Neutrophil (primary cell): ENCODE measurements at regions not wholly inside any gene's neighbourhood (a gene's known extent, or its start where the extent isn't known, plus 50 kb on each side); places are given as distances from the start of the nearest gene placed in this dataset.

Experiments used
- H3K27ac ChIP-seq: fragments of 200-600 bp; sonication (generic); 2 replicates; pipeline ENCODE4 v1.5.1; 2016; ENCODE audit warnings: mild to moderate bottlenecking, moderate library complexity
- H3K27me3 ChIP-seq: fragments of 200-600 bp; sonication (generic); 2 replicates; pipeline ENCODE4 v1.6.0; 2016; ENCODE audit warnings: mild to moderate bottlenecking
- H3K36me3 ChIP-seq: fragments of 200-600 bp; sonication (generic); 2 replicates; pipeline ENCODE4 v1.5.1; 2017
- H3K4me1 ChIP-seq, 2 experiments: fragments of 200-600 bp in 1 of 2; sonication (generic) in 1 of 2; 1 replicate in 1 of 2; 2 replicates in 1 of 2; pipeline versions ENCODE4 v1.5.1 to v1.6.1; 2013 to 2016; ENCODE audit warnings: low read depth in 1 of 2, low read length in 1 of 2, mild to moderate bottlenecking in 1 of 2, moderate library complexity in 1 of 2; ENCODE audit not compliant: control insufficient read depth in 1 of 2, insufficient read depth in 1 of 2
- H3K4me3 ChIP-seq, 2 experiments: fragments of 200-600 bp in 1 of 2; sonication (generic) in 1 of 2; 1 replicate in 1 of 2; 2 replicates in 1 of 2; pipeline ENCODE4 v1.5.1; 2013 to 2016; ENCODE audit warnings: low read depth in 1 of 2, low read length in 1 of 2, mild to moderate bottlenecking in 1 of 2, moderate library complexity in 1 of 2
- H3K9me3 ChIP-seq: fragments of 200-600 bp; sonication (generic); 2 replicates; pipeline ENCODE4 v1.5.1; 2016
- TF ChIP-seq, protein P1 (sequence below): fragments of 200-600 bp; sonication (generic); IDR thresholded peaks from 2 replicates; pipeline ENCODE4 v1.5.1; 2016; ENCODE audit warnings: antibody characterized with exemption

DNA sequence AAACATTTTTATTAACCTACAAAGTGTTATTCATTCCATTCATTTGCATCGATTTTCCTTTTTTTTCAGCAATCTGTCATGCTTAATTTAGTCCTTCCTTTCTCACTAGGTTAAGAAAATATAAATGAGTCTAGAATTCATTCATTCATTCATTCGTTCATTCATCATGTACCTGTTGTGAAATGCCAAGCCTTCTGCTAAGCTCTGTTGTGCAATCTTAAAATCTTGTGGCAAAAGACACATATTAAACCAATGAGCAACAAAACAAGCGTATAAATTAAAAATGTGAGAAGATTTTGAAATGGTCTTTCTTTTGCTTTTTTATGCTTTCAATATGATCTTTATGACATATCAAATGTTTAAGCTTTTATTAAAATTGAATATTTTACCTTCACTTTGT lies 88.6 kb upstream of the MAD2L1 start:
- Histone ChIP-seq H3K4me3 (no peak overlapping the region), H3K4me1 (no peaks in the 10 kb centered on the region), H3K36me3 (no peaks in the 10 kb centered on the region), H3K27ac (no peak overlapping the region), H3K9me3 (no peaks in the 10 kb centered on the region), H3K27me3 (peaks cover 18% of the 10 kb centered on the region)
- TF ChIP-seq, protein P1, sequence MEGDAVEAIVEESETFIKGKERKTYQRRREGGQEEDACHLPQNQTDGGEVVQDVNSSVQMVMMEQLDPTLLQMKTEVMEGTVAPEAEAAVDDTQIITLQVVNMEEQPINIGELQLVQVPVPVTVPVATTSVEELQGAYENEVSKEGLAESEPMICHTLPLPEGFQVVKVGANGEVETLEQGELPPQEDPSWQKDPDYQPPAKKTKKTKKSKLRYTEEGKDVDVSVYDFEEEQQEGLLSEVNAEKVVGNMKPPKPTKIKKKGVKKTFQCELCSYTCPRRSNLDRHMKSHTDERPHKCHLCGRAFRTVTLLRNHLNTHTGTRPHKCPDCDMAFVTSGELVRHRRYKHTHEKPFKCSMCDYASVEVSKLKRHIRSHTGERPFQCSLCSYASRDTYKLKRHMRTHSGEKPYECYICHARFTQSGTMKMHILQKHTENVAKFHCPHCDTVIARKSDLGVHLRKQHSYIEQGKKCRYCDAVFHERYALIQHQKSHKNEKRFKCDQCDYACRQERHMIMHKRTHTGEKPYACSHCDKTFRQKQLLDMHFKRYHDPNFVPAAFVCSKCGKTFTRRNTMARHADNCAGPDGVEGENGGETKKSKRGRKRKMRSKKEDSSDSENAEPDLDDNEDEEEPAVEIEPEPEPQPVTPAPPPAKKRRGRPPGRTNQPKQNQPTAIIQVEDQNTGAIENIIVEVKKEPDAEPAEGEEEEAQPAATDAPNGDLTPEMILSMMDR = no peak

DNA sequence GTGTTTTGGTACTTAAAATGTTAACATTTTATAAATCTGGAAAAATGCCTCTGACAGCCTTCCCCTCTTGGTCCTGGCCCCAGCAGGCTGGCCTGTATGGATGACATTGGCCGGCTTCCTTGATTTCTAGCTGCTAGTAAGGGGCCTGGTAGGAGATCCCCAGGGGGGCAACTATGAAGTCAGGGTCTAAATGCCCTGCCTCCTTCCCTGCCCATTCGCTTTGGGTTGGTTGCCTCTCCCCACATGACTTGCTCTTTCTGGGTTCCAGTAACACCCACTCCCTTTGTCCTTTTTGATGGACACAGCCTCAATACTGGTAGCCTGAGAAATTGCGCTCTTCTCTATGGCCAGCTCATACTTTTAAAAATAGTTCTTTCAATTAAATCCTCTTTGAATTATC lies 78.0 kb upstream of the MAD2L1 start:
- no peak overlapping the region for H3K4me3 ChIP-seq
- no peak overlapping the region for H3K27ac ChIP-seq
- H3K36me3 ChIP-seq = no peaks in the 10 kb centered on the region
- H3K4me1 ChIP-seq = no peaks in the 10 kb centered on the region
- H3K9me3 ChIP-seq = no peaks in the 10 kb centered on the region
- TF ChIP-seq, protein P1 = no peak
- H3K27me3 ChIP-seq = peaks cover 7% of the 10 kb centered on the region

- TF ChIP-seq, protein P1 = no peak
- Histone ChIP-seq H3K4me3 (no peak overlapping the region), H3K36me3 (no peaks in the 10 kb centered on the region), H3K4me1 (no peaks in the 10 kb centered on the region), H3K9me3 (no peaks in the 10 kb centered on the region), H3K27ac (no peak overlapping the region), H3K27me3 (peaks cover 7% of the 10 kb centered on the region)
Observed at GRCh38 chr4:120144041-120144440, 77.4 kb upstream of the MAD2L1 start.

DNA sequence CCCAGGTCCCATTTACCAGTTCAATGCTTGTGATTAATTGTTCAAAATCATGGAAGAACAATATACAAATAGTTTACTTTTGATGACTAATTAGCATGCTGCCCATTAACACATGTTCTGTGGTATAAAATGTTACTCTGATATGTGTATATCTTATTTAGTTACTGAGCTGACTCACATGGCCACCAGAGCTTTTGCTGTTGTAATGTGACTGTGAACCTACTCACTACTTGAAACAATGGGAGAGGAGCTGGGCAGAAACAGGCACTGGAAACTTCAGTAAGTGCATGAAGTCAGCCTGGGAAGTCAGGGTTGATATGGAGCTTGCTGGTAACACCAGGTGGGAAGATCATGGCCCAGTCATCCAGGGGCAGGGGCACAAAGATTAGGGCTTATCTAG lies 72.7 kb upstream of the MAD2L1 start:
- Histone ChIP-seq H3K4me1 (no peaks in the 10 kb centered on the region), H3K4me3 (no peak overlapping the region), H3K36me3 (no peaks in the 10 kb centered on the region), H3K9me3 (no peaks in the 10 kb centered on the region), H3K27me3 (no peaks in the 10 kb centered on the region), H3K27ac (no peak overlapping the region)
- TF ChIP-seq, protein P1 = no peak

GRCh38 chr4:120132935-120133334 lies 66.3 kb upstream of the MAD2L1 start:
- Histone ChIP-seq H3K9me3 (no peaks in the 10 kb centered on the region), H3K4me3 (no peak overlapping the region), H3K4me1 (no peaks in the 10 kb centered on the region), H3K36me3 (no peaks in the 10 kb centered on the region), H3K27ac (no peak overlapping the region), H3K27me3 (no peaks in the 10 kb centered on the region)
- TF ChIP-seq, protein P1 = no peak

GRCh38 chr4:120130786-120131185 lies 64.1 kb upstream of the MAD2L1 start:
- Histone ChIP-seq H3K27me3 (no peaks in the 10 kb centered on the region), H3K27ac (no peak overlapping the region), H3K4me3 (no peak overlapping the region), H3K4me1 (no peaks in the 10 kb centered on the region), H3K9me3 (no peaks in the 10 kb centered on the region), H3K36me3 (no peaks in the 10 kb centered on the region)
- TF ChIP-seq, protein P1 = no peak
